ENCODE measurements at regions not wholly inside any gene's neighbourhood (a gene's known extent, or its start where the extent isn't known, plus 50 kb on each side); places are given as distances from the start of the nearest gene placed in this dataset.

- TF ChIP-seq CTCF (IDR thresholded peaks at IDR 0.05; ENCODE audit: extremely low read depth, missing control alignments): no peak
- DNase-seq (ENCODE audit: low spot score): no peak
Measured at GRCh38 chr2:21599417-21599816, 475.6 kb downstream of the TDRD15 start.

GRCh38 chr2:21602789-21603188 lies 479.0 kb downstream of the TDRD15 start:
- TF ChIP-seq CTCF (IDR thresholded peaks at IDR 0.05; ENCODE audit: extremely low read depth, missing control alignments): no peak
- no peak for DNase-seq (ENCODE audit: low spot score)

GRCh38 chr2:21607572-21607971 lies 483.8 kb downstream of the TDRD15 start:
- no peak for DNase-seq (ENCODE audit: low spot score)
- TF ChIP-seq CTCF (IDR thresholded peaks at IDR 0.05; ENCODE audit: extremely low read depth, missing control alignments): no peak

GRCh38 chr2:21610304-21610703 lies 486.5 kb downstream of the TDRD15 start:
- no peak for TF ChIP-seq CTCF (IDR thresholded peaks at IDR 0.05; ENCODE audit: extremely low read depth, missing control alignments)
- DNase-seq (ENCODE audit: low spot score): no peak

GRCh38 chr2:21617885-21618434 lies 494.2 kb downstream of the TDRD15 start:
- TF ChIP-seq CTCF (IDR thresholded peaks at IDR 0.05; ENCODE audit: extremely low read depth, missing control alignments): no peak
- no peak for DNase-seq (ENCODE audit: low spot score)

GRCh38 chr2:21620771-21621170 lies 497.0 kb downstream of the TDRD15 start:
- TF ChIP-seq CTCF (IDR thresholded peaks at IDR 0.05; ENCODE audit: extremely low read depth, missing control alignments): no peak
- DNase-seq (ENCODE audit: low spot score): no peak

- no peak for DNase-seq (ENCODE audit: low spot score)
- no peak for TF ChIP-seq CTCF (IDR thresholded peaks at IDR 0.05; ENCODE audit: extremely low read depth, missing control alignments)
Measured at GRCh38 chr2:21627938-21628337, 504.2 kb downstream of the TDRD15 start.

All from GM20000 (cell line).